ENCODE measurements at regions not wholly inside any gene's neighbourhood (a gene's known extent, or its start where the extent isn't known, plus 50 kb on each side); places are given as distances from the start of the nearest gene placed in this dataset.
"Not testable (repeated sequence)": the region's sequence is repeated elsewhere in the genome, so short reads cannot be mapped to it uniquely, and the experiment has no call there.

DNA sequence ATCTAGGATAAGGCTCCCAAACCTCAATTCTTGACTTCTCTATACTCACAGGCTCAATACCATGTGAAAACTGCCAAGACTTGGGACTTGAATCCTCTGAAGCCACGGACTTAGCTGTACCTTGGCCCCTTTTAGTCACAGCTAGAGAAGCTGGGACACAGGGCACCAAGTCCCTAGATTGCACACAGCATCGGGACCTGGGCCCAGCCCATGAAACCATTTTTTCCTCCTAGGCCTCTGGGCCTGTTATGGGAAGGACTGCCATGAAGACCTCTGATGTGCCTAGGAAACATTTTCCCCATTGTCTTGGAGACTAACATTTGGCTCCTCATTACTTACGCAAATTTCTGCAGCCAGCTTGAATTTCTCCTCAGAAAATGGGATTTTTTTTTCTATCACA lies 1011.8 kb upstream of the DDX18 start:
- H3K4me1 ChIP-seq (ENCODE audit: low read depth): no peaks in the 10 kb centered on the region
- DNase-seq (ENCODE audit: low read depth in 1 of 2, low spot score in 1 of 2): no peak
- no peak overlapping the region for H3K27ac ChIP-seq
- no peaks in the 10 kb centered on the region for H3K27me3 ChIP-seq
- H3K4me3 ChIP-seq: no peak overlapping the region
- no peaks in the 10 kb centered on the region for H3K9me3 ChIP-seq (ENCODE audit: low read depth)
- TF ChIP-seq, protein P1, sequence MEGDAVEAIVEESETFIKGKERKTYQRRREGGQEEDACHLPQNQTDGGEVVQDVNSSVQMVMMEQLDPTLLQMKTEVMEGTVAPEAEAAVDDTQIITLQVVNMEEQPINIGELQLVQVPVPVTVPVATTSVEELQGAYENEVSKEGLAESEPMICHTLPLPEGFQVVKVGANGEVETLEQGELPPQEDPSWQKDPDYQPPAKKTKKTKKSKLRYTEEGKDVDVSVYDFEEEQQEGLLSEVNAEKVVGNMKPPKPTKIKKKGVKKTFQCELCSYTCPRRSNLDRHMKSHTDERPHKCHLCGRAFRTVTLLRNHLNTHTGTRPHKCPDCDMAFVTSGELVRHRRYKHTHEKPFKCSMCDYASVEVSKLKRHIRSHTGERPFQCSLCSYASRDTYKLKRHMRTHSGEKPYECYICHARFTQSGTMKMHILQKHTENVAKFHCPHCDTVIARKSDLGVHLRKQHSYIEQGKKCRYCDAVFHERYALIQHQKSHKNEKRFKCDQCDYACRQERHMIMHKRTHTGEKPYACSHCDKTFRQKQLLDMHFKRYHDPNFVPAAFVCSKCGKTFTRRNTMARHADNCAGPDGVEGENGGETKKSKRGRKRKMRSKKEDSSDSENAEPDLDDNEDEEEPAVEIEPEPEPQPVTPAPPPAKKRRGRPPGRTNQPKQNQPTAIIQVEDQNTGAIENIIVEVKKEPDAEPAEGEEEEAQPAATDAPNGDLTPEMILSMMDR (IDR thresholded peaks at IDR 0.05; ENCODE audit: low read depth, low read length): no peak
- no peaks in the 10 kb centered on the region for H3K36me3 ChIP-seq

DNA sequence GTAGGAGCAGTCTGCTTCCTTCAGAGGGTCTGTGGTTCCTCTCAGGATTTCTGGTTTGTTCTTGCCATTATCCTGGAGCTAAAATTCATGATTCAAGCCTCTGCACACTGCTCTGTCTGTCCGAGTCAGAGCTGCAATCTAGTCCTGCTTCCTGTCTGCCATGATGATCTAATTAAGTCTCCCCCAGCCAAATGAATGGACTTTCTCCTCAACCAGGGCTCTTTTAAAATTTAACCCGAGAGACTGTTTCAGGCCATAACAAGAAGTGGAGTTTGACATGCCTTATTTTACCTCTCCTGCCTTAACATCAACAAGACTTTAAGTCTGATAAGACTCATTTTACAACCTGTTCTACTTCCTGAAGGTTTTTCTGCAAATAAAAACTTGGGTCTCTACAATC lies 1009.6 kb upstream of the DDX18 start:
- DNase-seq (ENCODE audit: low read depth in 1 of 2, low spot score in 1 of 2): no peak
- Histone ChIP-seq H3K4me1 (ENCODE audit: low read depth) (no peaks in the 10 kb centered on the region), H3K27me3 (no peaks in the 10 kb centered on the region)

DNA sequence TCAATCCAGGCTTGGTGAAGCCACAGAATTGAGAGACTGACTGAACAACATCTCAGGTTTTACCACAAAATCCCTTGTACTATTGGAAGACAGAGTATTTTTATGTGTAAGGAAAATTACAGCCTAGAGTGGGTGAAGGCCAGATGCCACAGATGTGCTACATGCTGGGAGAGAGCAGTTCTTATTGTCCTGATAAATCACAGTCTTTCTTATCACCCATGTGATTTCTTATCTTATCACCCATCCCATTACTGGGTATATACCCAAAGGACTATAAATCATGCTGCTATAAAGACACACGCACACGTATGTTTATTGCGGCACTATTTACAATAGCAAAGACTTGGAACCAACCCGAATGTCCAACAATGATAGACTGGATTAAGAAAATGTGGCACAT lies 1008.0 kb upstream of the DDX18 start:
- H3K9me3 ChIP-seq (ENCODE audit: low read depth); H3K4me3 ChIP-seq; H3K27ac ChIP-seq; H3K36me3 ChIP-seq; H3K4me1 ChIP-seq (ENCODE audit: low read depth); H3K27me3 ChIP-seq; DNase-seq (ENCODE audit: low read depth in 1 of 2, low spot score in 1 of 2): not testable (repeated sequence)

More for the DNA sequence above, 1009.6 kb upstream of the DDX18 start:
- Histone ChIP-seq H3K27ac (no peak overlapping the region), H3K9me3 (ENCODE audit: low read depth) (no peaks in the 10 kb centered on the region), H3K4me3 (no peak overlapping the region), H3K36me3 (no peaks in the 10 kb centered on the region)
- TF ChIP-seq, protein P1 (IDR thresholded peaks at IDR 0.05; ENCODE audit: low read depth, low read length): no peak

DNA sequence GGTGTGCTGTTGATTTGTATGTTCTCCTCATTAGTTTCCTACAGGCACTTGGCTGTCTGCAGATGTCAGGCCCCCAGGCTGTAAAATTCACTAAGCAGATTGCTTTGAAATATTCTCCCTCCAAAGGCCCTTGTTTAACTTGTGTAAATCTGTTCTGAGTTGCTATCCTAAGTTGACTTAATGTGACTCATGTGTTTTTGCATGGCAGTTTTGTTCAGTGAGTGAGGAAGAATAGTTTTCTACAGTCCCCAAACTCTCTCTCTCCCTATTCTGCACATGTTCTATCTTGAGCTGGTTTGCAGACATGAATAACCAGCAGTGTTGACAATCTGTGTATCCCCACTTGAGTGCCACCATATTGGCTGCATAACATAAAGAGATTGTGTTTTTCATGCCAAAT lies 1005.4 kb upstream of the DDX18 start:
- TF ChIP-seq, protein P1 (IDR thresholded peaks at IDR 0.05; ENCODE audit: low read depth, low read length): no peak
- DNase-seq (ENCODE audit: low read depth in 1 of 2, low spot score in 1 of 2): no peak
- Histone ChIP-seq H3K36me3 (no peaks in the 10 kb centered on the region), H3K4me1 (ENCODE audit: low read depth) (no peaks in the 10 kb centered on the region), H3K9me3 (ENCODE audit: low read depth) (no peaks in the 10 kb centered on the region), H3K27me3 (no peaks in the 10 kb centered on the region), H3K27ac (no peak overlapping the region), H3K4me3 (no peak overlapping the region)

DNA sequence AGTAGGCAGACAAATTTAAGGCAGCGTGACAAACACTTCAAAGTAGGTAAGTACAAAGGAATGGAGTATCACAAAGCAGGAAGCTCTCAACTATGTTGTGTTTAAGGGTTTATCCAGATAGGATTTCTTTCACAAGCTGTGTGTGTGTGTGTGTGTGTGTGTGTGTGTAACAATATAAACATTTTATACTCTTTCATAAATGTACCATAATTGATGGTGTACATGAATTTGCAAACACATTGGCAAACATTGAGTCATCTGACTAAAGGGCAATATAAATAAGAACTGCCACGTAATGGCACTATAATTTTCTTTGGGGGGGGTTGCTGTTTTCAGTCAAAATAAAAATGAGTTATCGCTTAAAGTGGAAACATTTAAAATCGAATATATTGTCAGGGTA lies 1004.4 kb upstream of the DDX18 start:
- H3K4me1 ChIP-seq (ENCODE audit: low read depth): no peaks in the 10 kb centered on the region
- H3K4me3 ChIP-seq: no peak overlapping the region
- TF ChIP-seq, protein P1 (IDR thresholded peaks at IDR 0.05; ENCODE audit: low read depth, low read length): no peak
- no peaks in the 10 kb centered on the region for H3K36me3 ChIP-seq
- no peaks in the 10 kb centered on the region for H3K27me3 ChIP-seq
- DNase-seq (ENCODE audit: low read depth in 1 of 2, low spot score in 1 of 2): no peak
- no peaks in the 10 kb centered on the region for H3K9me3 ChIP-seq (ENCODE audit: low read depth)
- no peak overlapping the region for H3K27ac ChIP-seq

DNA sequence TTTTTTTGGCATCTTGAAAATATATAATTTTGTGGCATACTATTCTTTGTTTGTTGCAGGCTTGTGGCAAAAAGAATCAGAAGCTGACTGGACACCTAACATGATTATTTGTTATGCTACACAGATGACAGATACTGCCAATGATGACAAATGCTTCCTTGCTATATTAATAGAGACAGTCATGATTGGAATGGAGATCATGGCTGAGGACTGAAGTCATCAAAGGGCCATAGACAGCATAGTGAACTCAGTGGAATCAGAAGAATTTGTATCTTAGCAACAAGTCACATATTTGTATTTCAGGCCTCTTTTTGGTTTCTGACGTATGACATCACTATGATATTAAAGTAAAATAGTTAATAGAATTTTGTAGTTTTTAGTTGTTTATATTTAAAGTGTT lies 1003.8 kb upstream of the DDX18 start:
- TF ChIP-seq, protein P1 (IDR thresholded peaks at IDR 0.05; ENCODE audit: low read depth, low read length): no peak
- Histone ChIP-seq H3K4me1 (ENCODE audit: low read depth) (no peaks in the 10 kb centered on the region), H3K4me3 (no peak overlapping the region), H3K9me3 (ENCODE audit: low read depth) (no peaks in the 10 kb centered on the region), H3K27ac (no peak overlapping the region), H3K27me3 (no peaks in the 10 kb centered on the region), H3K36me3 (no peaks in the 10 kb centered on the region)
- no peak for DNase-seq (ENCODE audit: low read depth in 1 of 2, low spot score in 1 of 2)

Measured in cardiac muscle cell (in vitro differentiated cells and primary cell).